T47D (cell line): ENCODE measurements at regions not wholly inside any gene's neighbourhood (a gene's known extent, or its start where the extent isn't known, plus 50 kb on each side); places are given as distances from the start of the nearest gene placed in this dataset.
"Not testable (repeated sequence)": the region's sequence is repeated elsewhere in the genome, so short reads cannot be mapped to it uniquely, and the experiment has no call there.

Source experiments
- DNase-seq, 2 experiments: peaks; one replicate each; pipeline versions ENCODE4 v3.0.0 to v3.0.0-alpha.2; 2011 to 2012; ENCODE audit warnings: low read depth in 1 of 2, low spot score in 1 of 2
- JUND ChIP-seq: IDR thresholded peaks from 2 replicates; pipeline ENCODE4 v1.6.1; 2012; ENCODE audit warnings: low read depth
- in situ Hi-C: cut with HindIII; loops from 2 replicates; pipeline ENCODE4 v1.10.0; 2016; ENCODE audit warnings: low sequenced_read_pairs, low pct_unique_long_range_greater_than_20kb

GRCh38 chr14:103186909-103187586, 63.8 kb downstream of the TNFAIP2 start:
- in situ Hi-C loops = no loop called here
- TF ChIP-seq JUND = no peak
- no peak for DNase-seq

GRCh38 chr14:103187911-103188310, 64.7 kb downstream of the TNFAIP2 start:
- no peak for TF ChIP-seq JUND
- in situ Hi-C loops = no loop called here
- no peak for DNase-seq

DNA sequence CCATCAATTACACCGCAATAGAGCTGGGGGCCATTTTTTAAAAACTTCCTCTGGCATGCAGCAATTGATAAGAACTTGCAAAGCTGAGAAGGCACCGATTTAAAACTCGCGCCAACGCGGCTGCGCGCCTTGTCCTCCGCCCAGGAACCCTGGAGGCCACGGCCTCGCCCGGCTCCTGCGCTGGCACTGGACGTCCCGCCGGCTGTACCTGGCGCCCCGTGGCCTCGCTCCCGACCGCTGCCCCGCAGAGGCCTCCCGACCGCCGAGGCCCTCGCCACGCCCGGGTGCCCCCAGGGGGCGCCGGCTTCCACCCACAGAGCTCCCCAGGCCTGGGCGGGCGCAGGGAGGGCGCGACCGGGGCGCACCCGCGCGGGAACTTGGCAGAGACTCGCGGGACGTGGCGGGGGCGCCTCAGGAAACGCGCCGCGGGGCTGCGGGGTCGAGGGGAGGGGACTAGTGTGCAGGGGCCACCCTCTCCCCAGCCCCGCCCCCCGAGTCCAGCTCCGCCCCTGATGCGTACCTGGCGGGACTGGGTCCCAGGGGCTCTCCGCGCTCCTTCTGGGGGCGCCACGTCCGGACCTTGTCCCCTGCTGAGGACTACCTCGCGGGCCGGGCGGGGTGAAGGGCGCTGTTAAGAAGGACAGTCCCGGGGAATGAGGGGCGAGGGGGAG, 65.7 kb downstream of the TNFAIP2 start:
- TF ChIP-seq JUND = no peak
- DNase-seq = no peak
- in situ Hi-C loops = no loop called here

DNA sequence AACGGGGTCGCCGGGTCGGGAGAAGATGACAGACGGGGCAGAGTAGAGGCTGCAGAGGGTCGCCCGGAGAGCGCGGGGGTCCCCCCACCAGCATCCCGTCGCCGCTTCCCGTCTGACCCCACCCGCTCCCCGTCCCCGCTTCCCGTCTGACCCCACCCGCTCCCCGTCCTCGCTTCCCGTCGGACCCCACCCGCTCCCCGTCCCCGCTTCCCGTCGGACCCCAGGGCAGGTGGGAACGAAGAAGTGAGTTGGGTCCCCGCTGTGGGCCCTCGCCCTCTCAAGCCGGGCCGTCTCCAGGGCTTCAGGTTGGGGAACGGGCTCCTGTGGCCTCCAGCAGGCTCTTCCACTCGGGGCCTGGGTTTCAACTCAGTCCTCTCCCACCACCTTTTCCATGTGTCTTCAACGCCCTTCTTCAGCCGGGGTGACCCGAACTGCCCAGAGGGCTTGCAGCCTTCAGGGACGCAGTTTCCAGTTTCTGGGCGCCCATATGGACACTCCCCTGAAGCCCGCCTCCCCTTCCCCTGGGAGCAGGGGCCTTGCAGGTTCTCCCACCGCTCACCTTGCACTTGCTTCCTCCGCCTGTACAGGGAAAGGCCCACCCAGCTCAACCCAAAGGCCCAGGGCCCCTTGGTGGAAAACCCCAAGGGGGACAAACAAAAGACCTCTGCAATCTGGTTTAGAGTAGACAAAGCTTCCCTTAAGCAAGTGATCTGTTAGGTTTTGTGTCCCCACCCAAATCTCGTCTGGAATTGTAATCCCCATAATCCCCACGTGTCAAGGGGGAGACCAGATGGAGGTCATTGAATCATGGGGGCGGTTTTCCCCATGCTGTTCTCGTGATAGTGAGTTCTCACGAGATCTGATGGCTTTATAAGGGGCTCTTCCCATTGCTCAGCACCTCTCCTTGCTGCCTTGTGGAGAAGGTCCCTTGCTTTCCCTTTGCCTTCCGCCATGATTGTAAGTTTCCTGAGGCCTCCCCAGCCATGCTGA, 66.5 kb downstream of the TNFAIP2 start:
- DNase-seq = no peak
- TF ChIP-seq JUND = no peak
- in situ Hi-C loops = no loop called here

- in situ Hi-C loops = no loop called here
- no peak for TF ChIP-seq JUND
- DNase-seq = no peak
Measured at GRCh38 chr14:103190741-103191140, 67.5 kb downstream of the TNFAIP2 start.

- DNase-seq = no peak
- in situ Hi-C loops = no loop called here
- no peak for TF ChIP-seq JUND
Measured at GRCh38 chr14:103191844-103192243, 68.6 kb downstream of the TNFAIP2 start.

- DNase-seq = no peak
- in situ Hi-C loops = no loop called here
- TF ChIP-seq JUND = no peak
Measured at GRCh38 chr14:103192246-103192840, 69.1 kb downstream of the TNFAIP2 start.

DNA sequence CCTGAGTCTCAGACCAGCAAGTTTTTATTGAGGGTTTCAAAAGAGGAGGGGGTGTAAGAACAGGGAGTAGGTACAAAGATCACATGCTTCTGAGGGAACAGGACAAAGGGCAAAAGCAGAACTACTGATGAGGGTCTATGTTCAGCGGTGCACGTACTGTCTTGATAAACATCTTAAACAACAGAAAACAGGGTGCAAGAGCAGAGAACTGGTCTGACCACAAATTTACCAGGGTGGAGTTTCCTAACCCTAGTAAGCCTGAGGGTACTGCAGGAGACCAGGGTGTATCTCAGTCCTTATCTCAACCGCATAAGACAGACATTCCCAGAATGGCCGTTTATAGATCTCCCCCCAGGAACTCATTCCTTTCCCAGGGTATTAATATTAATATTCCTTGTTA, 69.6 kb downstream of the TNFAIP2 start:
- in situ Hi-C loops, DNase-seq: not testable (repeated sequence)

- DNase-seq = not testable (repeated sequence)
Measured at GRCh38 chr14:103193491-103193890, 70.2 kb downstream of the TNFAIP2 start.

DNA sequence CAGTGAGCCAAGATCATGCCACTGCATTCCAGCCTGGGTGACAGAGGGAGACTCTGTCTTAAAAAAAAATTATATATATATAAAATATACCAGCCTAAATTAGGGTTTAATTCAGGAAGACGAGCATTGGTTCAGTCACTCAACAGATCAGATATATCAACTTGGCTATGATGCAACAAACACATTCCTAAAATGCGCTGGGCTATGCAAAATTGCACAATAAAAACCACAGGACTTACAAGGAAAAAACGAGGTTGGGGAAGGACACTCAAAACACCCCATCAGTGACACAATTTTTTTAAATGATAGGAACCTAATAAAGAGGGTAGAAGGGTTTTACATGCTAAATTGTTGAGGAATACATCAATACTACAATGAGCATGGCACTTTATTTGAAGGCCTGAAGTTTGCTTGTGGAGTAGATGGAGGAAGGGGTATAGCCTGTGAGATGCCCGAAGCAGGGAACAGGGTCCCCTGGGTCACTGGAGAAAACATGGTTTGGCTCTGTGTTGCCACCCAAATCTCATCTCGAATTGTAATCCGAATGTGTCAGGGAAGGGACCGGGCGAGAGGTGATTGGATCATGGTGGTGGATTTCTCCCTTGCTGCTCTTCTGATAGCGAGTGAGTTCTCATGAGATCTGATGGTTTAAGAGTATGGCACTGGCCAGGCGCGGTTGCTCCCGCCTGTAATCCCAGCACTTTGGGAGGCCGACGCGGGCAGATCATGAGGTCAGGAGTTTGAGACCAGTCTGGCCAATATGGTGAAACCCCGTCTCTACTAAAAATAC, 71.2 kb downstream of the TNFAIP2 start:
- TF ChIP-seq JUND = no peak
- in situ Hi-C loops = no loop called here
- DNase-seq = peak in 1 of 2 experiments; percentile 56

More at GRCh38 chr14:103193491-103193890, 70.2 kb downstream of the TNFAIP2 start:
- in situ Hi-C loops = not testable (repeated sequence)

DNA sequence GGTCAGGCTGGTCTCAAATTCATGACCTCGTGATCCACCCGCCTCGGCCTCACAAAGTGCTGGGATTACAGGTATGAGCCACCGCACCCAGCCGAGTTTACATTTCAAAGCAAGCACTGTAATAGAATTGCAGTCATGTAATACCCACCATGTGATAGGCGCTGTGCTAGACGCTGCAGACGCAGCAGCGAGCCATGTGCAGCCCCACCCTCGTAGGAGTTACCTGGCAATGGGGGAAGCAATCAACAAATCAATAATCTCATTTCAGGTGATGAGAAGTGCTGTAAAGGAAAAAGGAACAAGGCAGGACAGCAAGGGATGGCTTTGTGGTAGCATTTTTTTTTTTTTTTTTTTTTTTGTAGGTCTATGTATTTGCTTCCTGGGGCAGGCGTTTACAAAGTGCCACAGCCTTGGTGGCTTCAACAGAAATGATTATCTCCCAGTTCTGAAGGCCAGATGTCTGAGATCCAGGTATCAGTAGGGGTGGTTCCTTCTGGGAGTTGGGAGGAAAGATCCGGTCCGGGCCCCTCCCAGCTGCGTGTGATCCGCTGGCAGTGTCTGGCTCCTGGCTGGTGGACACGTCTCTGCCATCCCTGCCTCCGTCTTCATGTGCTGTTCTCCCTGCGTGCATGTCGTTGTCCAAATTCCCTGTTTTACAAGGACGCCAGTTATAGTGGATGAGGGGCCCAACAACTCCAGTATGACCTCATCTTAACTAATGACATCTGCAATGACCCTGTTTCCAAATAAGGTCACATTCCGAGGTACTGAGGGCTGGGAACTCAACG, 72.8 kb downstream of the TNFAIP2 start:
- no peak for TF ChIP-seq JUND
- no peak for DNase-seq
- in situ Hi-C loops = no loop called here
